ENCODE measurements at regions not wholly inside any gene's neighbourhood (a gene's known extent, or its start where the extent isn't known, plus 50 kb on each side); places are given as distances from the start of the nearest gene placed in this dataset.

DNA sequence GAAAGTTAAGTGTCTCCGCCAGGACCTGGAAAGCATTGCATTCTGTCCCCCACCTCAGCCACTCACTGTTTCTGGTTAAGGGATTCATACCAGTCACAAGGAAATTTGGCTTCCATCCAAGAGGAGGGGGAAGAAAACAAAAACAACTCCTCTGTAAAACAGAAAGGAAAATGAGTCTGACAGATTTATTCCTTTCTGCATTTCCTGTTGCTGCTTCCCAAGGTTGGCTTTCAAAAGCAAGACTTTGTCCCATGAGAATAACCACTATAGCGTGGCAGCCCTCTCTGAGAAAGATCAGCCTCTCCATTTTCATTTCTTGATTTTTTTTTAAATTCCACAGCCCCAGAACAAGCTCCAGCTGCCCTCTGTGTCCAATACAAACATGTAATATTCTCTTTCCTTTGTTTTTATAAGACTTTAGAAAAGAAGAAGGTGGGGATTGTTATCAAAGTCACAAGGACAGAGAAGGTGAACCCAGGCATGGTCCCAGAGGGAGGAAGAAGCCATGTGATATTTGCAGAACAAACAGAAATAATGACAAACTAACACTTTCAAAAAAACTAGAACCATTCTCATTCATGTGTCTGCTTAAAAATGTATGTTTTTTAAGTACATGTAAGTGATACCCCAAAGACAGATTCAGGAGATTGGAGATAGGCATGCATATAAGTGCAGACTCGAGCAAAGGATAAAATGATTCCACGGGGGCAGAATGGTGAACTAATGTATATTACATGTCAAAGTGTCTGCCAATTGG, 90.7 kb upstream of the DCLK2 start:
- BruUV-seq (replicated peaks), result no TSS peak
- DNase-seq (ENCODE audit: low read depth, low spot score) (no peak), ATAC-seq (no peak)
- Histone ChIP-seq H3K4me3 (ENCODE audit: low read depth in 2 of 2, low read length in 2 of 2) (no peak overlapping the region), H3K27me3 (ENCODE audit: control insufficient read depth, insufficient read depth, low read length) (no peaks in the 10 kb centered on the region), H3K27ac (ENCODE audit: low read length) (no peak overlapping the region; the same call in 1 of the 2 replicates), H3K9me3 (ENCODE audit: control insufficient read depth, insufficient read depth, low read depth, low read length) (no peaks in the 10 kb centered on the region), H3K36me3 (ENCODE audit: control insufficient read depth, insufficient read depth, low read length) (no peaks in the 10 kb centered on the region), H3K4me1 (ENCODE audit: control insufficient read depth, insufficient read depth, low read length) (0 out of 2 replicates have a peak, but pooled peaks cover 3% of the 10 kb centered on the region)
- intact Hi-C loops (cut with micrococcal nuclease; ENCODE audit: unreplicated experiment) (no loop called here), in situ Hi-C loops (cut with HindIII; ENCODE audit: low pct_unique_long_range_greater_than_20kb, low sequenced_read_pairs) (no loop called here)
- TF ChIP-seq POLR2AphosphoS5 (IDR thresholded peaks at IDR 0.05; ENCODE audit: low read depth, low read length), result no peak
- ChIA-PET POLR2A (no interaction called here), CTCF (no interaction called here)

DNA sequence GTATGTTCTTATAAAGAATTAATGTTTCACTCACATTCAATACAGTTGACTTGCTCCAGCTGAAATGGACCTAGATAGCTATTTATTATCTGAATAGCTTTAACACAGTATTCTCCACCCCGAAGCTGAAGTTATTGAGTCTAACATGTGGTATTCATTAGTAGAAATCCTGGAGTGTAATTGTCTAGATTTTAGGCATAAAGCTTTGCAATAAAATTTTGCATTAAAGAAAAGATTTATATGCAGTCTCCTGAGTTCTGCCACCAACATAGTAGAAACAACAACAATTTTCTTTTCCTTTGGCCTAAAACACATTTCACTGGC, 90.2 kb upstream of the DCLK2 start:
- Histone ChIP-seq H3K9me3 (ENCODE audit: control insufficient read depth, insufficient read depth, low read depth, low read length) (no peaks in the 10 kb centered on the region), H3K36me3 (ENCODE audit: control insufficient read depth, insufficient read depth, low read length) (no peaks in the 10 kb centered on the region), H3K4me3 (ENCODE audit: low read depth in 2 of 2, low read length in 2 of 2) (no peak overlapping the region), H3K27ac (ENCODE audit: low read length) (no peak overlapping the region), H3K4me1 (ENCODE audit: control insufficient read depth, insufficient read depth, low read length) (0 out of 2 replicates have a peak, but pooled peaks cover 3% of the 10 kb centered on the region), H3K27me3 (ENCODE audit: control insufficient read depth, insufficient read depth, low read length) (no peaks in the 10 kb centered on the region)
- TF ChIP-seq SIN3A (IDR thresholded peaks at IDR 0.05; ENCODE audit: borderline replicate concordance, insufficient read depth, low read depth, low read length) (no peak), TCF7L2 (IDR thresholded peaks at IDR 0.05; ENCODE audit: low read depth, low read length) (no peak), POLR2AphosphoS5 (IDR thresholded peaks at IDR 0.05; ENCODE audit: low read depth, low read length) (no peak)
- TF ChIP-seq, protein P1, sequence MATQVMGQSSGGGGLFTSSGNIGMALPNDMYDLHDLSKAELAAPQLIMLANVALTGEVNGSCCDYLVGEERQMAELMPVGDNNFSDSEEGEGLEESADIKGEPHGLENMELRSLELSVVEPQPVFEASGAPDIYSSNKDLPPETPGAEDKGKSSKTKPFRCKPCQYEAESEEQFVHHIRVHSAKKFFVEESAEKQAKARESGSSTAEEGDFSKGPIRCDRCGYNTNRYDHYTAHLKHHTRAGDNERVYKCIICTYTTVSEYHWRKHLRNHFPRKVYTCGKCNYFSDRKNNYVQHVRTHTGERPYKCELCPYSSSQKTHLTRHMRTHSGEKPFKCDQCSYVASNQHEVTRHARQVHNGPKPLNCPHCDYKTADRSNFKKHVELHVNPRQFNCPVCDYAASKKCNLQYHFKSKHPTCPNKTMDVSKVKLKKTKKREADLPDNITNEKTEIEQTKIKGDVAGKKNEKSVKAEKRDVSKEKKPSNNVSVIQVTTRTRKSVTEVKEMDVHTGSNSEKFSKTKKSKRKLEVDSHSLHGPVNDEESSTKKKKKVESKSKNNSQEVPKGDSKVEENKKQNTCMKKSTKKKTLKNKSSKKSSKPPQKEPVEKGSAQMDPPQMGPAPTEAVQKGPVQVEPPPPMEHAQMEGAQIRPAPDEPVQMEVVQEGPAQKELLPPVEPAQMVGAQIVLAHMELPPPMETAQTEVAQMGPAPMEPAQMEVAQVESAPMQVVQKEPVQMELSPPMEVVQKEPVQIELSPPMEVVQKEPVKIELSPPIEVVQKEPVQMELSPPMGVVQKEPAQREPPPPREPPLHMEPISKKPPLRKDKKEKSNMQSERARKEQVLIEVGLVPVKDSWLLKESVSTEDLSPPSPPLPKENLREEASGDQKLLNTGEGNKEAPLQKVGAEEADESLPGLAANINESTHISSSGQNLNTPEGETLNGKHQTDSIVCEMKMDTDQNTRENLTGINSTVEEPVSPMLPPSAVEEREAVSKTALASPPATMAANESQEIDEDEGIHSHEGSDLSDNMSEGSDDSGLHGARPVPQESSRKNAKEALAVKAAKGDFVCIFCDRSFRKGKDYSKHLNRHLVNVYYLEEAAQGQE (IDR thresholded peaks at IDR 0.05; ENCODE audit: insufficient read depth in 1 of 2, low read depth in 2 of 2, low read length in 1 of 2), result no peak
- TF ChIP-seq, protein P2, sequence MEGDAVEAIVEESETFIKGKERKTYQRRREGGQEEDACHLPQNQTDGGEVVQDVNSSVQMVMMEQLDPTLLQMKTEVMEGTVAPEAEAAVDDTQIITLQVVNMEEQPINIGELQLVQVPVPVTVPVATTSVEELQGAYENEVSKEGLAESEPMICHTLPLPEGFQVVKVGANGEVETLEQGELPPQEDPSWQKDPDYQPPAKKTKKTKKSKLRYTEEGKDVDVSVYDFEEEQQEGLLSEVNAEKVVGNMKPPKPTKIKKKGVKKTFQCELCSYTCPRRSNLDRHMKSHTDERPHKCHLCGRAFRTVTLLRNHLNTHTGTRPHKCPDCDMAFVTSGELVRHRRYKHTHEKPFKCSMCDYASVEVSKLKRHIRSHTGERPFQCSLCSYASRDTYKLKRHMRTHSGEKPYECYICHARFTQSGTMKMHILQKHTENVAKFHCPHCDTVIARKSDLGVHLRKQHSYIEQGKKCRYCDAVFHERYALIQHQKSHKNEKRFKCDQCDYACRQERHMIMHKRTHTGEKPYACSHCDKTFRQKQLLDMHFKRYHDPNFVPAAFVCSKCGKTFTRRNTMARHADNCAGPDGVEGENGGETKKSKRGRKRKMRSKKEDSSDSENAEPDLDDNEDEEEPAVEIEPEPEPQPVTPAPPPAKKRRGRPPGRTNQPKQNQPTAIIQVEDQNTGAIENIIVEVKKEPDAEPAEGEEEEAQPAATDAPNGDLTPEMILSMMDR (IDR thresholded peaks at IDR 0.05), result no peak
- ChIA-PET POLR2A (no interaction called here), CTCF (no interaction called here)
- in situ Hi-C loops (cut with HindIII; ENCODE audit: low pct_unique_long_range_greater_than_20kb, low sequenced_read_pairs) (no loop called here), intact Hi-C loops (cut with micrococcal nuclease; ENCODE audit: unreplicated experiment) (no loop called here)
- no peak for DNase-seq (ENCODE audit: low read depth, low spot score)
- BruUV-seq (replicated peaks), result no TSS peak
- no peak for ATAC-seq

DNA sequence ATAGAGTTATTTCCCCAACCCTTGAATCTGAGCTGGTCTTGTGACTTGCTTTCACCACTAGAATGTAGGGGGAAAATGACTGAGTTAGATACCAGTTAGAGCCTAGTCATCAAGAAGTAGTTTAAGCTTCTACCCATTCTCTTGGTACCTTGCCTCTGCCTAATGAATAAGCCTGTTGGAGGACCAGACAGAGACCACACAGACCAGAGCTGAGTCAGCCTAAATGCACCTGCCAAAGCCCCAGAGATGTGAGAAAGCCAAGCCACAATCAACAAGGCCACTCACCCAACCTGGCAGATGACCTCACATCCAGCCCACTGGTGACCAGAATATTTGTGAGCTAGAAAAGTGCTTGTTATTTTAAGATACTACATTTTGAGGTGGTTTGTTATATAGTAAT, 85.2 kb upstream of the DCLK2 start:
- no TSS peak for BruUV-seq (replicated peaks)
- in situ Hi-C loops (cut with HindIII; ENCODE audit: low pct_unique_long_range_greater_than_20kb, low sequenced_read_pairs), result no loop called here

More for the DNA sequence above, 85.2 kb upstream of the DCLK2 start:
- Histone ChIP-seq H3K27ac (ENCODE audit: low read length) (no peak overlapping the region), H3K36me3 (ENCODE audit: control insufficient read depth, insufficient read depth, low read length) (no peaks in the 10 kb centered on the region), H3K9me3 (ENCODE audit: control insufficient read depth, insufficient read depth, low read depth, low read length) (0 out of 2 replicates have a peak, but pooled peaks cover 3% of the 10 kb centered on the region), H3K27me3 (ENCODE audit: control insufficient read depth, insufficient read depth, low read length) (no peaks in the 10 kb centered on the region), H3K4me3 (ENCODE audit: low read depth in 2 of 2, low read length in 2 of 2) (no peak overlapping the region), H3K4me1 (ENCODE audit: control insufficient read depth, insufficient read depth, low read length) (peaks cover 7% of the 10 kb centered on the region)
- ChIA-PET POLR2A (no interaction called here), CTCF (no interaction called here)
- TF ChIP-seq, protein P2 (IDR thresholded peaks at IDR 0.05), result no peak
- TF ChIP-seq TCF7L2 (IDR thresholded peaks at IDR 0.05; ENCODE audit: low read depth, low read length) (no peak), SIN3A (IDR thresholded peaks at IDR 0.05; ENCODE audit: borderline replicate concordance, insufficient read depth, low read depth, low read length) (no peak), POLR2AphosphoS5 (IDR thresholded peaks at IDR 0.05; ENCODE audit: low read depth, low read length) (no peak)
- TF ChIP-seq, protein P1 (IDR thresholded peaks at IDR 0.05; ENCODE audit: insufficient read depth in 1 of 2, low read depth in 2 of 2, low read length in 1 of 2), result no peak
- no peak for ATAC-seq
- intact Hi-C loops (cut with micrococcal nuclease; ENCODE audit: unreplicated experiment), result no loop called here
- no peak for DNase-seq (ENCODE audit: low read depth, low spot score)

Data from Panc1 (cell line).